HG02938 (cell line): ENCODE measurements at regions not wholly inside any gene's neighbourhood (a gene's known extent, or its start where the extent isn't known, plus 50 kb on each side); places are given as distances from the start of the nearest gene placed in this dataset.
"Not testable (repeated sequence)": the region's sequence is repeated elsewhere in the genome, so short reads cannot be mapped to it uniquely, and the experiment has no call there.

Source experiments
- ATAC-seq: cut with Tn5 transposase; IDR thresholded peaks from one replicate; pipeline ENCODE4 v1.9.1; 2021; ENCODE audit warnings: mild to moderate bottlenecking, moderate library complexity; ENCODE audit not compliant: unreplicated experiment

DNA sequence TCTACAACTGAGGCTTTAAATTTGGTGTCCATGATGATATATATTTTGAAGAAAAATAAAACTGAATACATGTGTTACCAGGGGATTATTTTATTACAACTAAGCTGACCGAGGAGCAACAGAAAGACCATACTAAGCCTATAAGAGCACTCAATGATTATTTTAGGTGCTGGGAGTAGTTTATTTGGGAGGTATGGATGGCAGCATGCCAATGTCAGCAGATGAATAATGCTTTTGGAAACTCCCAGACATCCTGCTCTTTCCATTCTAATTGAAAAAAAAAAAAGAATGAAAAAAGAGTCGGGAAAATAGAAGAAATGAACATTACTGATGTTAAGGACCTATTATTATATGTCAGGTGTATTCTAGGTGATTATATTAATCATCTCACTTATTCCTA is 441.2 kb downstream of the BTG1 start:
- no peak for ATAC-seq

- ATAC-seq = no peak
These were observed 442.0 kb downstream of the BTG1 start for GRCh38 chr12:91703491-91704283.

DNA sequence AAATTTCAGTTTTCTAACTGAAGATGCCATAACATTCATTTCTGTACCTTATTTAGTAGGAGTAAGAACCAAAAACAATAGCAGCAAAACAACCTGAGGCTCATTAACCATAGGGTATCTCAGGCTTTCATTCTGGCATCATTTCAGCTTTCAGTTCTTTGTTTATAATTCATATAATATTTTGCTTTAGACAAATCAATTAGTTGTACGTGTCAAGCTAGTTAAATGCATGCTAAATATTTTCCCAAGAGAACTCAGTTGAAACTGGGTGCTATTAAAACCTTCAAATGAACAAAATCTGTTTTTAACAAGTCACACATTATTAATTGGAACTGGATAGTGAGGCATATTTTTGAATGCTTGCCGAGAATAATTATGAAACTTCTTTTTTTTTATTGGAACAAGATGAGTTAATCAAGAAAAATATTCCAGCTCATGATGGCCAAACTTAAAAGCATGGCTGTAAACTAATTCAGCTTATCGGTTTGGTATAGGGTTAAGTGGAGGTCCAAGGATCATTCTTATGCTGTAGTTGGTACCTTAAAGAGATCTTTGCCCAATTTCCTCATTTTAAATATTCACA is 442.7 kb downstream of the BTG1 start:
- ATAC-seq = no peak

- no peak for ATAC-seq
These were observed 449.7 kb downstream of the BTG1 start for GRCh38 chr12:91695964-91696363.

DNA sequence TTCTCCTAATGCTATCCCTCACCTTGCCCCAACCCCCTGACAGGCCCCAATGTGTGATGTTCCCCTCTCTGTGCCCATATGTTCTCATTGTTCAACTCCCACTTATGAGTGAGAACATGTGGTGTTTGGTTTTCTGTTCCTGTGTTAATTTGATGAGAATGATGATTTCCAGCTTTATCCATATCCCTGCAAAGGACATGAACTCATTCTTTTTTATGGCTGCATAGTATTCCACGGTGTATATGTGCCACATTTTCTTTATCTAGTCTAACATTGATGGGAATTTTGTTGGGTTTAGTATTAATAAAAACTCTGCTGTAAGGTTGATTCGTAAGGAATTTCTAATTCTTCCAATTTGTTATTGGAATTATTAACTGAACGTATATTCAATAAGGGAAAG is 450.2 kb downstream of the BTG1 start:
- not testable (repeated sequence) for ATAC-seq

- ATAC-seq = no peak
These were observed 455.1 kb downstream of the BTG1 start for GRCh38 chr12:91690531-91690930.

DNA sequence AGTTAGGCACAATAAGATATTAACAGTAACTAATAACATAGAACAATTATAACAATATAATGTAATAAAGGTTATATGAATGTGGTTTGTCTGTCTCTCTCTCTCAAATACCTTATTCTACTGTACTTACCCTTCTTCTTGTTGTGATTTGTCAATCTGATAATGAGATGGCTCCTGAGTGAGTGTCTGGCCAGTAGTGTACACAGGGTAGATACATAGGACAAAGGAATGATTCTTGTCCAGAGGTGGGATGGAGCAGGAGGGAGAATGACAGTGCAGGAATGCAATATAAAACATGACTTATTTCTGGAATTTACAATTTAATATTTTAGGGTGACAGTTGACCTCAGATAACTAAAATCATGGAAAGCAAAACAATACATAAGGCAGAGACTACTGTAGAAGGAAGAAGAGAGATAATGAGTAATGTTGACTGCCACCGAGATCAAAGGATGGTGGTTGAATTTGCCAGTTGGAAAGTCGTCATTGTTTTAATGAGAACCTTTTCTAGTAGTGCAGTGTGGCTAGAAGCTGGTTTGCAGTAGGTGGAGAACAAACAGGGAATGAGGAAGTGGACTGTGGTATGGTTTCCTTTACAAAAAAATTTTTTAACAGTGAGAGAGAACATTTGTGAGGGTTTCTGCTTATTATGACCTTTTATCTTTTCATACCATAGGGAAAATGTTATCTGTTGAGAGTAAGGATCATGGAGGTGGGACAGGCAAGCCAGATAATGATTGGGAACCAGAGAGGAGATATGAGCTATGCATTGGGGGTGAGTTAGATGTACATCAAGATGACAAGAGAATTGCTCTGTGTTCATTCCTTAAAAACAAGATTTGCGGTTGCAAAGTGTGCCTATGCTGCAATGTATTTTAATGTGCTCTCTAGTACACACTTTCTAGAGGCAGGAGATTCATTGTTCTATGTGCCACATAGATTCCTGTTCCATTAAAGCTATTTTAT is 458.3 kb downstream of the BTG1 start:
- ATAC-seq = no peak

DNA sequence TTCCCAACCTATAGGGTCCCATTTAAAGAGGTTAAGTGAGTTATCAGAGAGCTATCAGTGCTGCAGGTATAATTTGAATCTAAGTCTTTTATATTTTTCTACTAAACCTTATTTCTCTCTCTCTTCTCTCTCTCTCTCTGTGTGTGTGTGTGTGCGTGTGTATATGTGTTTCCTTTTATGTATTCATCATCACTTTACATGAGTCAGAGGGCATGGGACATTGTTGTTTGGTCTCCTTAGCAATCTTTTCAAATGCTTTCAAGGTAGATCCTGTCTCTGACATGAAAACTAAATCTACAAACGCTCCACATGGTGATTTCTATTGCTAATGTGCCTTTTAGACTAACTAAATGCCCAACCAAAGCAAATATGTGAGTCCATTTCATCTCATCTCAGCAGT is 459.7 kb downstream of the BTG1 start:
- ATAC-seq = no peak

DNA sequence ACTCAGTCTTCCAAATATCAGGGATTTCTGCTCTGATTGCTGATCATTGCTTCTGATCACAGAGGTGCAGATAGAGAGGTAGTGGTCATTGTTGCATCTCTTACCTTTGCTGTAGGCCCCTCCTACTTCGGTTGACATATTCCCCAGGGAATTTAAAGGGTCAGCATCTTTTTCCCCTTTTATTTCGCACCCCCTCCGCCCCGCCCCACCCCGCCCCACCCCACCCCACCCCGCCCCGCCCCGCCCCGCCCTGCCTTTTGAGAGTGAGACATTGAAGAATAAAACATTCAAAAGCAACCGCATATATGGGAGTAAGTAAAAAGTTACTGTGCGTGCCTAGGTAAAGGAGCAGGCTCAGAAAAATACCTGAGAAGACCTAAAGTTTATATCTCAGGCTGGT is 463.9 kb downstream of the BTG1 start:
- no peak for ATAC-seq

DNA sequence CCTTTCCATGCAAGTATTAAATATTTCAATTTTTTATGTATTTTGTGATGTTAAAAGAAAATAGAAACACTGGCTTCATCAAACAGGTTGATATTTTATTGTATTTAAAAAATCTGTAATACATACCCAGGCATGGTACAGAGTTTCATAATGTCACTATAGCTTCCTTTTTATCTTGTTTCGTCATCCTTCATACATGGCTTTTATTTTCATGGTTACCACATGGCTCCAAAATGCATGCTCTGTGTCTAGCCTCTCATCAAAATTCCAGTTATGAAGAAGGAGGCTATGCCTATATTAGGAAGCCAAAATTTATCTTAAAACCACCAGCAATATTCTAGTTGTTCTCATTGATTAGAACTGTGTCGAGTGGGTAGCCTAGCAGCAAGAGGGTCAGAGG is 464.8 kb downstream of the BTG1 start:
- ATAC-seq = no peak

DNA sequence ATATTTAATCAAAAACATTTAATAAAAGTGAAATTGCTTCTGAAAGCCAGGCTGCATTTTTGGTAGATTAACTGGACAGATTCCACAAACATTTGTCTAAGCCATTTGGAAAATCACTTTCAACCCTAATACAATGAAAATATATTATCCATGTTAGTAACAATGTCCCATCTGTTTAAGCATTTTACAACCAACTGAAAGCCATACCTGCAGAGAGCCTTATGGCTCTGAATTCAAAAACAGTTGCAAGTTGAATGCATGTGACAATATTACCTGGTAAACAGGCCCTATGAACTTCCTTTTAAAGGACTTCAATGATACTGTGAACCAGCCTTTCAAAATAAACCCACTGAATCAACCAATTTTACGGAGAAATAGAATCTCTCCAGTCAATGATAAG is 468.1 kb downstream of the BTG1 start:
- ATAC-seq = no peak

- ATAC-seq = no peak
These were observed 470.2 kb downstream of the BTG1 start for GRCh38 chr12:91675401-91675800.

GRCh38 chr12:91672130-91672529 is 473.5 kb downstream of the BTG1 start:
- ATAC-seq = no peak

- no peak for ATAC-seq
These were observed 478.0 kb downstream of the BTG1 start for GRCh38 chr12:91667694-91668093.

GRCh38 chr12:91663744-91664143 is 481.1 kb upstream of the DCN start:
- no peak for ATAC-seq

DNA sequence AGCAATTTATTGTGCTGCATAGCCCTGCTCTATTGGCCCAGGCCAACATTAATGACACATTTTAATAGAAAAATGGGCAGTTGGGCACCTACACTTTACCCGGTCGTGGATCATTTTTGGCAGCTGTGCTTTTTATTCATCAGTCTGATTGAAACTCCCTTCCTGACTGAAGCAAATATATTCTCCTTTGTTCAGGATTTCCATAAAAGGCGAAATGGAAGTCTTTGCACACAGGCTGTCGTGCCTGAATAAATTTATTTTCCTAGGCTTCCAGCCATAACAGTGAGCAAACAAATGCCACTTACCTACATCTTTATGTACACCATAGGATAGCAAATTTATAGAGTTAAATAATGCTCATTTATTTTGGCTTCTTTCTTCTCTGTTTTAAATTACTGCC is 480.7 kb upstream of the DCN start:
- ATAC-seq = no peak

- ATAC-seq = no peak
These were observed 479.4 kb upstream of the DCN start for GRCh38 chr12:91662021-91662420.

DNA sequence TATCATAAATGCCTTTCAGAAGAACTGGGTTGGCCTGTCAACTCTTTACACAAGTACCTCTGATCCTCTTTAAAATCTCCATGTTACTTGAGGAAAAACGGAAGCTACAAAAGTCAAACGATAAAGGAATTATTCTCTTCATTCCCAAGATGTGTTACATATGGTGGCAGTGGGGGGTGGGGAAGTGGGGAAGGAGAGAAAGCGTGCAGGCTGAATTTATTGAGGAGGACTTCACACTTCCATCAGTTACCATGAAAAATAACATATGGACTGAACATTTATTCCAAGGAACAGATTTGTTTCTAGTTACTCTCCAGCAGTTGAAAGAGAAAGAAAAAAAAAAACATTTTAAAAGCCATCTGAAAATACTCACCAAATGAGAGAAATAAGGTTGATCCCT is 474.4 kb upstream of the DCN start:
- ATAC-seq = no peak

DNA sequence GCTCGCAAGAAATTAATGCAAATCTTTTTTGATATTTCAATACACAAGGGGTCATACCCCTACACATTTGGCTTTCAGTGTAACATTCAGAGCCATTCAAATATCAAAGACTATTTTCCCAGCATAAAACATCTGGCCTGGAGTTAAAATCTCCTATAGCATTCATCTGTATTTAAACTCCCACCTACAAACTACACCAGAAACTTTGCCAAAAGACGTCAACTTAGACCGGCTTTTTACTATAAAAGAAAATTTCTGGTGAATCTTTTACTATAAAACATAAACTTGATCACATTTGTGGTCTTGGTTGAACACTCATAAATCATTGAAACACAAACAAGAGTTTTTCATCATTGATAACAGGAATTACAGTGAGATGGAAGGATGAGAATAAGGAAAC is 473.3 kb upstream of the DCN start:
- no peak for ATAC-seq

DNA sequence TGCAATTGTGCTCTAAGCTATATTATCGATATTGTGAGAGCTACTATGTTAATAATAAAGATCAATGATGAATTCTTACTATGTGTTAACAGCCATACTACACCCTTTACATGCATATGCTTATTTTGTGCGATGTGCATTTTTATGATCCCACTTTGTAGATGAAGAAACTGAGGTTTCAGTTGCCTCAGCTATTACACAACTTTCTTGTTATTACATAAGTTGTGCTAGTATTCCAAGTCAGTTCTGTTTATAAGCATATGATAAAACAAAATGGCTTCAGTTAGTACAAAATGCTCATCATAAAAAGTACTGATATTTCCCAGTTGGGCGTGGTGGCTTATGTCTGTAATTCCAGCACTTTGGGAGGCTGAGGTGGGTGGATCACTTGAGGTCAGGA is 471.5 kb upstream of the DCN start:
- ATAC-seq = no peak

DNA sequence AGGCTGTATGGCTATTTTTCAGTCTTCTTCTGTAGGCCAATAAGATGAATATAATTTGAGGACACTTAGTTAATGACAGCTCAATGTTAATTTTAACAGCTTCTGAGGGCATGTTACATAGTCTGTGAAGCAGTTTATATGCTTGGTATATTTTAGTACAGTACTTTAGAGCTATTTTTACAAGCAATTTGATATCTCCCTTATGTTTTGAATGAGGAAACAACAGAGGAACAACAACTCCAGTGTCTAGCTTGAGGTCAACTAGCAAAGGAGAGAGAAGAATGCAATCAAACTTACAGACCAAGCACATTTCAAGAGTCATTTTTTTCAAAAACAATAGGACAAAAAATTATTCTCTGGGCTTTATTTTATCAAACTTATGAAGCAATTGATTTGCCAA is 469.1 kb upstream of the DCN start:
- ATAC-seq = no peak

- no peak for ATAC-seq
These were observed 461.1 kb upstream of the DCN start for GRCh38 chr12:91643763-91644162.
